GM23338 (cell line): ENCODE measurements at regions not wholly inside any gene's neighbourhood (a gene's known extent, or its start where the extent isn't known, plus 50 kb on each side); places are given as distances from the start of the nearest gene placed in this dataset.

Experiments used
- ATAC-seq: fragments of 200-7000 bp; cut with Tn5 transposase; 3 replicates; pipeline ENCODE4 v1.9.1; 2020
- DNase-seq: peaks from one replicate; pipeline ENCODE4 v3.0.0-alpha.2; 2015; ENCODE audit warnings: low spot score
- H2AFZ ChIP-seq: fragments of 200-600 bp; sonication (generic); 2 replicates; pipeline ENCODE4 v1.8.0; 2016; ENCODE audit warnings: antibody characterized with exemption, mild to moderate bottlenecking, moderate library complexity
- H3F3A ChIP-seq: fragments of 200-600 bp; sonication (generic); replicated peaks from 2 replicates; pipeline ENCODE4 v1.8.0; 2017; ENCODE audit warnings: antibody characterized with exemption, mixed run types, low read depth
- H3K27ac ChIP-seq: fragments of 200-600 bp; sonication (generic); 2 replicates; pipeline ENCODE4 v1.6.1; 2016; ENCODE audit warnings: low read depth
- H3K27me3 ChIP-seq: fragments of 200-600 bp; sonication (generic); 2 replicates; pipeline ENCODE4 v1.8.0; 2016; ENCODE audit warnings: mild to moderate bottlenecking, mixed run types, moderate library complexity; ENCODE audit not compliant: insufficient read depth
- H3K36me3 ChIP-seq: fragments of 200-600 bp; sonication (generic); 2 replicates; pipeline ENCODE4 v1.8.0; 2016; ENCODE audit warnings: mild to moderate bottlenecking; ENCODE audit not compliant: insufficient read depth
- H3K4me1 ChIP-seq: fragments of 200-600 bp; sonication (generic); 2 replicates; pipeline ENCODE4 v1.8.0; 2016; ENCODE audit warnings: mild to moderate bottlenecking, moderate library complexity; ENCODE audit not compliant: insufficient read depth
- H3K4me2 ChIP-seq: fragments of 200-600 bp; sonication (generic); 2 replicates; pipeline ENCODE4 v1.7.1; 2017; ENCODE audit warnings: mixed run types
- H3K4me3 ChIP-seq: fragments of 200-600 bp; sonication (generic); 2 replicates; pipeline ENCODE4 v1.6.1; 2016; ENCODE audit warnings: mixed run types
- H3K79me2 ChIP-seq: fragments of 200-600 bp; sonication (generic); replicated peaks from 2 replicates; pipeline ENCODE4 v1.8.0; 2017; ENCODE audit warnings: mild to moderate bottlenecking; ENCODE audit not compliant: insufficient read depth
- H3K9me2 ChIP-seq: fragments of 200-600 bp; sonication (generic); 2 replicates; pipeline ENCODE4 v1.8.0; 2017; ENCODE audit not compliant: insufficient read depth
- H4K20me1 ChIP-seq: fragments of 200-600 bp; sonication (generic); replicated peaks from 2 replicates; pipeline ENCODE4 v1.8.0; 2017; ENCODE audit warnings: mild to moderate bottlenecking; ENCODE audit not compliant: insufficient read depth
- H3K27ac Mint-ChIP-seq: 2 replicates; pipeline ENCODE4 v1.8.0; 2020; ENCODE audit warnings: inconsistent platforms, mild to moderate bottlenecking, moderate library complexity, mixed read lengths
- H3K27me3 Mint-ChIP-seq: 3 replicates; pipeline ENCODE4 v1.8.0; 2022; ENCODE audit warnings: low read depth, mild to moderate bottlenecking, moderate library complexity, mixed read lengths, inconsistent platforms; ENCODE audit not compliant: insufficient read depth, poor library complexity
- H3K36me3 Mint-ChIP-seq: 3 replicates; pipeline ENCODE4 v1.8.0; 2021; ENCODE audit warnings: low read depth, mild to moderate bottlenecking, inconsistent platforms, moderate library complexity, mixed read lengths
- H3K4me1 Mint-ChIP-seq: 3 replicates; pipeline ENCODE4 v1.8.0; 2020; ENCODE audit warnings: mild to moderate bottlenecking, inconsistent platforms, mixed read lengths
- H3K4me3 Mint-ChIP-seq: 3 replicates; pipeline ENCODE4 v1.8.0; 2021; ENCODE audit warnings: moderate library complexity, mild to moderate bottlenecking, inconsistent platforms, mixed read lengths
- H3K9me3 Mint-ChIP-seq: 3 replicates; pipeline ENCODE4 v1.8.0; 2020; ENCODE audit warnings: moderate library complexity, mild to moderate bottlenecking, inconsistent platforms, mixed read lengths
- CREB1 ChIP-seq: fragments of 250-450 bp; sonication (Bioruptor Pico); IDR thresholded peaks from 2 replicates; pipeline ENCODE4 v1.5.0; 2020; ENCODE audit warnings: low read depth, mild to moderate bottlenecking, moderate library complexity
- CTCF ChIP-seq, 2 experiments: fragments of 200-600 bp in 1 of 2; sonication (generic) in 1 of 2; conservative IDR thresholded peaks; 2 replicates each; pipeline versions ENCODE4 v1.5.1 to v1.6.1; 2016 to 2017; ENCODE audit warnings: antibody characterized with exemption in 2 of 2, low read depth in 2 of 2, mild to moderate bottlenecking in 2 of 2, moderate library complexity in 1 of 2
- ETS1 ChIP-seq: IDR thresholded peaks from 2 replicates; pipeline ENCODE4 v1.6.1; 2016; ENCODE audit warnings: antibody characterized with exemption
- EZH2 ChIP-seq: fragments of 200-600 bp; sonication (generic); IDR thresholded peaks from one replicate; pipeline ENCODE4 v1.8.0; 2017; ENCODE audit warnings: antibody characterized with exemption, mild to moderate bottlenecking, low read depth; ENCODE audit not compliant: unreplicated experiment
- EZH2phosphoT487 ChIP-seq: fragments of 200-600 bp; sonication (generic); IDR thresholded peaks from one replicate; pipeline ENCODE4 v1.8.1; 2018; ENCODE audit warnings: antibody characterized with exemption; ENCODE audit not compliant: unreplicated experiment
- JUNB ChIP-seq: IDR thresholded peaks from one replicate; pipeline ENCODE4 v1.6.1; 2016; ENCODE audit warnings: antibody characterized with exemption; ENCODE audit not compliant: unreplicated experiment
- NANOG ChIP-seq: IDR thresholded peaks from 2 replicates; pipeline ENCODE4 v1.6.1; 2016; ENCODE audit warnings: antibody characterized with exemption, borderline replicate concordance
- POLR2AphosphoS5 ChIP-seq: IDR thresholded peaks from 2 replicates; pipeline ENCODE4 v1.6.1; 2016; ENCODE audit warnings: antibody characterized with exemption, low read depth
- STAT1 ChIP-seq: IDR thresholded peaks from one replicate; pipeline ENCODE4 v1.6.1; 2016; ENCODE audit warnings: antibody characterized with exemption; ENCODE audit not compliant: unreplicated experiment
- ZNF114 ChIP-seq: fragments of 250-450 bp; sonication (Bioruptor Pico); IDR thresholded peaks from 2 replicates; pipeline ENCODE4 v1.5.0; 2020; ENCODE audit warnings: mild to moderate bottlenecking, moderate library complexity
- ZNF331 ChIP-seq: fragments of 250-450 bp; sonication (Bioruptor Pico); IDR thresholded peaks from 2 replicates; pipeline ENCODE4 v1.5.0; 2020; ENCODE audit warnings: low read depth, mild to moderate bottlenecking, moderate library complexity
- TF ChIP-seq, protein P1 (sequence below): fragments of 250-450 bp; sonication (Bioruptor Pico); IDR thresholded peaks from 2 replicates; pipeline ENCODE4 v1.5.0; 2020; ENCODE audit warnings: mild to moderate bottlenecking, moderate library complexity
- TF ChIP-seq, protein P2 (sequence below): IDR thresholded peaks from one replicate; pipeline ENCODE4 v1.6.1; 2018; ENCODE audit warnings: antibody characterized with exemption; ENCODE audit not compliant: unreplicated experiment

DNA sequence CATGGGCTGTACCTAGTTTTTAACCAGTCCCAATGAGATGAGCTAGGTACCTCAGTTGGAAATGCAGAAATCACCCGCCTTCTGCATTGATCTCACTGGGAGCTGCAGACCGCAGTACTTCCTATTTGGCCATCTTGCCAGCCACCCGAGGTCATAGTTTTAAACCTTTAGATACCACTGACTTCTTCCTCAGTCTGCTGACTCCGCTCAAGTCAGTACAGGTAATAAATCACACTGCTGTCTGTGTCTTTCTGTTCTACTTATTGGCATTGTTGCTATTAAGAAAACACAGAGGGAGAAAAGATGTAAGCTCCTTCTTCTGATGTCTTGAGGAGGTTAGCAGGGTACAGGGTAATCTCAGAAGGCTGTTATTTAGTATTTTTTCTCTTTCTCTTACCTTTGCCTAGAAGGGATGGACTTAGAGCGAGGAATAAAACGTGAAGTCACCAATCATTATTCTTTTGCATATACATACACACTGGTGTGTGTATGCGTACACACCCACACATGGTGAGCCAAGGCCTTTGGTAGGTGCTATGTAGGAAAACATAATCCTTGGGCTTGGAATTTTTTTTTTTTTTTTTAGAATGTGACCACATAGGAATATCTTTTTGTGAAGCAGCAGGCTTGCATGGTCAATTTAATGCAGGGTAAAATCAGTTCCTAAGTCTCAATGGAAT lies 197.2 kb downstream of the EDEM1 start:
- no peak overlapping the region for H3K27ac ChIP-seq
- no peaks in the 10 kb centered on the region for H4K20me1 ChIP-seq
- H3K4me3 ChIP-seq: no peak overlapping the region
- H2AFZ ChIP-seq: no peak overlapping the region
- no peak for ATAC-seq
- H3K4me1 ChIP-seq: no peaks in the 10 kb centered on the region
- H3K36me3 ChIP-seq: peaks cover 6% of the 10 kb centered on the region; the same call in 1 of the 2 replicates
- H3K9me2 ChIP-seq: no peaks in the 10 kb centered on the region
- no peaks in the 10 kb centered on the region for H3K79me2 ChIP-seq
- no peak for DNase-seq
- no peak overlapping the region for H3K4me2 ChIP-seq
- Mint-ChIP-seq H3K9me3 (peaks cover 93% of the 10 kb centered on the region), H3K4me1 (no peaks in the 10 kb centered on the region), H3K27ac (no peak overlapping the region), H3K27me3 (no peaks in the 10 kb centered on the region), H3K4me3 (no peak overlapping the region), H3K36me3 (peaks cover 3% of the 10 kb centered on the region; the same call in 2 of the 3 replicates)
- H3F3A ChIP-seq: no peaks in the 10 kb centered on the region
- TF ChIP-seq, protein P1, sequence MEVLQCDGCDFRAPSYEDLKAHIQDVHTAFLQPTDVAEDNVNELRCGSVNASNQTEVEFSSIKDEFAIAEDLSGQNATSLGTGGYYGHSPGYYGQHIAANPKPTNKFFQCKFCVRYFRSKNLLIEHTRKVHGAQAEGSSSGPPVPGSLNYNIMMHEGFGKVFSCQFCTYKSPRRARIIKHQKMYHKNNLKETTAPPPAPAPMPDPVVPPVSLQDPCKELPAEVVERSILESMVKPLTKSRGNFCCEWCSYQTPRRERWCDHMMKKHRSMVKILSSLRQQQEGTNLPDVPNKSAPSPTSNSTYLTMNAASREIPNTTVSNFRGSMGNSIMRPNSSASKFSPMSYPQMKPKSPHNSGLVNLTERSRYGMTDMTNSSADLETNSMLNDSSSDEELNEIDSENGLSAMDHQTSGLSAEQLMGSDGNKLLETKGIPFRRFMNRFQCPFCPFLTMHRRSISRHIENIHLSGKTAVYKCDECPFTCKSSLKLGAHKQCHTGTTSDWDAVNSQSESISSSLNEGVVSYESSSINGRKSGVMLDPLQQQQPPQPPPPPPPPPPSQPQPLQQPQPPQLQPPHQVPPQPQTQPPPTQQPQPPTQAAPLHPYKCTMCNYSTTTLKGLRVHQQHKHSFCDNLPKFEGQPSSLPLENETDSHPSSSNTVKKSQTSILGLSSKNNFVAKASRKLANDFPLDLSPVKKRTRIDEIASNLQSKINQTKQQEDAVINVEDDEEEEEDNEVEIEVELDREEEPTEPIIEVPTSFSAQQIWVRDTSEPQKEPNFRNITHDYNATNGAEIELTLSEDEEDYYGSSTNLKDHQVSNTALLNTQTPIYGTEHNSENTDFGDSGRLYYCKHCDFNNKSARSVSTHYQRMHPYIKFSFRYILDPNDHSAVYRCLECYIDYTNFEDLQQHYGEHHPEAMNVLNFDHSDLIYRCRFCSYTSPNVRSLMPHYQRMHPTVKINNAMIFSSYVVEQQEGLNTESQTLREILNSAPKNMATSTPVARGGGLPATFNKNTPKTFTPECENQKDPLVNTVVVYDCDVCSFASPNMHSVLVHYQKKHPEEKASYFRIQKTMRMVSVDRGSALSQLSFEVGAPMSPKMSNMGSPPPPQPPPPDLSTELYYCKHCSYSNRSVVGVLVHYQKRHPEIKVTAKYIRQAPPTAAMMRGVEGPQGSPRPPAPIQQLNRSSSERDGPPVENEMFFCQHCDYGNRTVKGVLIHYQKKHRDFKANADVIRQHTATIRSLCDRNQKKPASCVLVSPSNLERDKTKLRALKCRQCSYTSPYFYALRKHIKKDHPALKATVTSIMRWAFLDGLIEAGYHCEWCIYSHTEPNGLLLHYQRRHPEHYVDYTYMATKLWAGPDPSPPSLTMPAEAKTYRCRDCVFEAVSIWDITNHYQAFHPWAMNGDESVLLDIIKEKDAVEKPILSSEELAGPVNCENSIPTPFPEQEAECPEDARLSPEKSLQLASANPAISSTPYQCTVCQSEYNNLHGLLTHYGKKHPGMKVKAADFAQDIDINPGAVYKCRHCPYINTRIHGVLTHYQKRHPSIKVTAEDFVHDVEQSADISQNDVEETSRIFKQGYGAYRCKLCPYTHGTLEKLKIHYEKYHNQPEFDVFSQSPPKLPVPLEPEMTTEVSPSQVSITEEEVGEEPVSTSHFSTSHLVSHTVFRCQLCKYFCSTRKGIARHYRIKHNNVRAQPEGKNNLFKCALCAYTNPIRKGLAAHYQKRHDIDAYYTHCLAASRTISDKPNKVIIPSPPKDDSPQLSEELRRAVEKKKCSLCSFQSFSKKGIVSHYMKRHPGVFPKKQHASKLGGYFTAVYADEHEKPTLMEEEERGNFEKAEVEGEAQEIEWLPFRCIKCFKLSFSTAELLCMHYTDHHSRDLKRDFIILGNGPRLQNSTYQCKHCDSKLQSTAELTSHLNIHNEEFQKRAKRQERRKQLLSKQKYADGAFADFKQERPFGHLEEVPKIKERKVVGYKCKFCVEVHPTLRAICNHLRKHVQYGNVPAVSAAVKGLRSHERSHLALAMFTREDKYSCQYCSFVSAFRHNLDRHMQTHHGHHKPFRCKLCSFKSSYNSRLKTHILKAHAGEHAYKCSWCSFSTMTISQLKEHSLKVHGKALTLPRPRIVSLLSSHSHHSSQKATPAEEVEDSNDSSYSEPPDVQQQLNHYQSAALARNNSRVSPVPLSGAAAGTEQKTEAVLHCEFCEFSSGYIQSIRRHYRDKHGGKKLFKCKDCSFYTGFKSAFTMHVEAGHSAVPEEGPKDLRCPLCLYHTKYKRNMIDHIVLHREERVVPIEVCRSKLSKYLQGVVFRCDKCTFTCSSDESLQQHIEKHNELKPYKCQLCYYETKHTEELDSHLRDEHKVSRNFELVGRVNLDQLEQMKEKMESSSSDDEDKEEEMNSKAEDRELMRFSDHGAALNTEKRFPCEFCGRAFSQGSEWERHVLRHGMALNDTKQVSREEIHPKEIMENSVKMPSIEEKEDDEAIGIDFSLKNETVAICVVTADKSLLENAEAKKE (CRISPR knock-in tag): no peak
- TF ChIP-seq ETS1 (no peak), JUNB (no peak), ZNF114 (CRISPR knock-in tag) (no peak), EZH2 (no peak), POLR2AphosphoS5 (no peak), ZNF331 (CRISPR knock-in tag) (no peak), EZH2phosphoT487 (no peak), NANOG (no peak), CTCF (conservative IDR thresholded peaks at IDR 0.05; ENCODE audit: low read depth in 2 of 2) (no peak), CREB1 (no peak), STAT1 (no peak)
- TF ChIP-seq, protein P2, sequence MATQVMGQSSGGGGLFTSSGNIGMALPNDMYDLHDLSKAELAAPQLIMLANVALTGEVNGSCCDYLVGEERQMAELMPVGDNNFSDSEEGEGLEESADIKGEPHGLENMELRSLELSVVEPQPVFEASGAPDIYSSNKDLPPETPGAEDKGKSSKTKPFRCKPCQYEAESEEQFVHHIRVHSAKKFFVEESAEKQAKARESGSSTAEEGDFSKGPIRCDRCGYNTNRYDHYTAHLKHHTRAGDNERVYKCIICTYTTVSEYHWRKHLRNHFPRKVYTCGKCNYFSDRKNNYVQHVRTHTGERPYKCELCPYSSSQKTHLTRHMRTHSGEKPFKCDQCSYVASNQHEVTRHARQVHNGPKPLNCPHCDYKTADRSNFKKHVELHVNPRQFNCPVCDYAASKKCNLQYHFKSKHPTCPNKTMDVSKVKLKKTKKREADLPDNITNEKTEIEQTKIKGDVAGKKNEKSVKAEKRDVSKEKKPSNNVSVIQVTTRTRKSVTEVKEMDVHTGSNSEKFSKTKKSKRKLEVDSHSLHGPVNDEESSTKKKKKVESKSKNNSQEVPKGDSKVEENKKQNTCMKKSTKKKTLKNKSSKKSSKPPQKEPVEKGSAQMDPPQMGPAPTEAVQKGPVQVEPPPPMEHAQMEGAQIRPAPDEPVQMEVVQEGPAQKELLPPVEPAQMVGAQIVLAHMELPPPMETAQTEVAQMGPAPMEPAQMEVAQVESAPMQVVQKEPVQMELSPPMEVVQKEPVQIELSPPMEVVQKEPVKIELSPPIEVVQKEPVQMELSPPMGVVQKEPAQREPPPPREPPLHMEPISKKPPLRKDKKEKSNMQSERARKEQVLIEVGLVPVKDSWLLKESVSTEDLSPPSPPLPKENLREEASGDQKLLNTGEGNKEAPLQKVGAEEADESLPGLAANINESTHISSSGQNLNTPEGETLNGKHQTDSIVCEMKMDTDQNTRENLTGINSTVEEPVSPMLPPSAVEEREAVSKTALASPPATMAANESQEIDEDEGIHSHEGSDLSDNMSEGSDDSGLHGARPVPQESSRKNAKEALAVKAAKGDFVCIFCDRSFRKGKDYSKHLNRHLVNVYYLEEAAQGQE: no peak
- no peaks in the 10 kb centered on the region for H3K27me3 ChIP-seq
